ENCODE measurements at regions not wholly inside any gene's neighbourhood (a gene's known extent, or its start where the extent isn't known, plus 50 kb on each side); places are given as distances from the start of the nearest gene placed in this dataset.
"Not testable (repeated sequence)": the region's sequence is repeated elsewhere in the genome, so short reads cannot be mapped to it uniquely, and the experiment has no call there.

GRCh38 chr6:10343320-10343719 is 71.6 kb downstream of the TFAP2A start:
- no peak overlapping the region for H3K4me2 ChIP-seq (ENCODE audit: low read length)
- H3K36me3 ChIP-seq (ENCODE audit: insufficient read depth, low read length) = no peaks in the 10 kb centered on the region
- no peaks in the 10 kb centered on the region for H3K27me3 ChIP-seq (ENCODE audit: control insufficient read depth, insufficient read depth, low read length)

GRCh38 chr6:10341605-10342004 is 73.3 kb downstream of the TFAP2A start:
- H3K4me3 ChIP-seq (ENCODE audit: low read length) = no peak overlapping the region
- no peaks in the 10 kb centered on the region for H3K4me1 ChIP-seq (ENCODE audit: control insufficient read depth, insufficient read depth, low read length)
- H3K9ac ChIP-seq (ENCODE audit: low read depth, low read length) = no peak overlapping the region
- no peaks in the 10 kb centered on the region for H3K36me3 ChIP-seq (ENCODE audit: insufficient read depth, low read length)
- no peak overlapping the region for H3K4me2 ChIP-seq (ENCODE audit: low read length)
- H3K27me3 ChIP-seq (ENCODE audit: control insufficient read depth, insufficient read depth, low read length) = no peaks in the 10 kb centered on the region
- H3K9me3 ChIP-seq (replicated peaks; ENCODE audit: low read length) = no peaks in the 10 kb centered on the region

More at GRCh38 chr6:10343320-10343719, 71.6 kb downstream of the TFAP2A start:
- Histone ChIP-seq H3K4me1 (ENCODE audit: control insufficient read depth, insufficient read depth, low read length) (no peaks in the 10 kb centered on the region), H3K4me3 (ENCODE audit: low read length) (no peak overlapping the region), H3K9me3 (replicated peaks; ENCODE audit: low read length) (no peaks in the 10 kb centered on the region), H3K9ac (ENCODE audit: low read depth, low read length) (no peak overlapping the region)

GRCh38 chr6:10338151-10338550 is 76.7 kb downstream of the TFAP2A start:
- no peak overlapping the region for H3K9ac ChIP-seq (ENCODE audit: low read depth, low read length)
- H3K9me3 ChIP-seq (replicated peaks; ENCODE audit: low read length) = peaks cover 3% of the 10 kb centered on the region
- no peak overlapping the region for H3K4me3 ChIP-seq (ENCODE audit: low read length)
- H3K27me3 ChIP-seq (ENCODE audit: control insufficient read depth, insufficient read depth, low read length) = no peaks in the 10 kb centered on the region
- H3K36me3 ChIP-seq (ENCODE audit: insufficient read depth, low read length) = no peaks in the 10 kb centered on the region
- H3K4me1 ChIP-seq (ENCODE audit: control insufficient read depth, insufficient read depth, low read length) = no peaks in the 10 kb centered on the region
- no peak overlapping the region for H3K4me2 ChIP-seq (ENCODE audit: low read length)

GRCh38 chr6:10337376-10337775 is 77.5 kb downstream of the TFAP2A start:
- not testable (repeated sequence) for H3K4me2 ChIP-seq (ENCODE audit: low read length); H3K9ac ChIP-seq (ENCODE audit: low read depth, low read length); H3K4me1 ChIP-seq (ENCODE audit: control insufficient read depth, insufficient read depth, low read length); H3K9me3 ChIP-seq (replicated peaks; ENCODE audit: low read length); H3K27me3 ChIP-seq (ENCODE audit: control insufficient read depth, insufficient read depth, low read length); H3K4me3 ChIP-seq (ENCODE audit: low read length); H3K36me3 ChIP-seq (ENCODE audit: insufficient read depth, low read length)

GRCh38 chr6:10332111-10332510 is 82.8 kb downstream of the TFAP2A start:
- no peaks in the 10 kb centered on the region for H3K27me3 ChIP-seq (ENCODE audit: control insufficient read depth, insufficient read depth, low read length)
- H3K36me3 ChIP-seq (ENCODE audit: insufficient read depth, low read length) = no peaks in the 10 kb centered on the region
- H3K9ac ChIP-seq (ENCODE audit: low read depth, low read length) = no peak overlapping the region
- H3K4me2 ChIP-seq (ENCODE audit: low read length) = no peak overlapping the region
- H3K4me3 ChIP-seq (ENCODE audit: low read length) = no peak overlapping the region
- H3K4me1 ChIP-seq (ENCODE audit: control insufficient read depth, insufficient read depth, low read length) = no peaks in the 10 kb centered on the region
- peaks cover 3% of the 10 kb centered on the region for H3K9me3 ChIP-seq (replicated peaks; ENCODE audit: low read length)

- Histone ChIP-seq H3K36me3 (ENCODE audit: insufficient read depth, low read length) (no peaks in the 10 kb centered on the region), H3K4me2 (ENCODE audit: low read length) (no peak overlapping the region), H3K27me3 (ENCODE audit: control insufficient read depth, insufficient read depth, low read length) (no peaks in the 10 kb centered on the region), H3K4me3 (ENCODE audit: low read length) (no peak overlapping the region), H3K4me1 (ENCODE audit: control insufficient read depth, insufficient read depth, low read length) (no peaks in the 10 kb centered on the region), H3K9me3 (replicated peaks; ENCODE audit: low read length) (peaks cover 3% of the 10 kb centered on the region), H3K9ac (ENCODE audit: low read depth, low read length) (no peak overlapping the region)
Observed at GRCh38 chr6:10331334-10331968, 83.4 kb downstream of the TFAP2A start.

GRCh38 chr6:10330515-10330914 is 84.4 kb downstream of the TFAP2A start:
- Histone ChIP-seq H3K9ac (ENCODE audit: low read depth, low read length) (no peak overlapping the region), H3K27me3 (ENCODE audit: control insufficient read depth, insufficient read depth, low read length) (no peaks in the 10 kb centered on the region)

GRCh38 chr6:10323018-10323417 is 91.9 kb downstream of the TFAP2A start:
- H3K36me3 ChIP-seq (ENCODE audit: insufficient read depth, low read length) = no peaks in the 10 kb centered on the region
- H3K4me1 ChIP-seq (ENCODE audit: control insufficient read depth, insufficient read depth, low read length) = no peaks in the 10 kb centered on the region
- H3K4me2 ChIP-seq (ENCODE audit: low read length) = no peak overlapping the region
- H3K9ac ChIP-seq (ENCODE audit: low read depth, low read length) = no peak overlapping the region
- no peaks in the 10 kb centered on the region for H3K27me3 ChIP-seq (ENCODE audit: control insufficient read depth, insufficient read depth, low read length)
- H3K9me3 ChIP-seq (replicated peaks; ENCODE audit: low read length) = peaks cover 11% of the 10 kb centered on the region
- H3K4me3 ChIP-seq (ENCODE audit: low read length) = no peak overlapping the region

More at GRCh38 chr6:10330515-10330914, 84.4 kb downstream of the TFAP2A start:
- Histone ChIP-seq H3K36me3 (ENCODE audit: insufficient read depth, low read length) (no peaks in the 10 kb centered on the region), H3K4me2 (ENCODE audit: low read length) (no peak overlapping the region), H3K9me3 (replicated peaks; ENCODE audit: low read length) (peaks cover 3% of the 10 kb centered on the region), H3K4me1 (ENCODE audit: control insufficient read depth, insufficient read depth, low read length) (no peaks in the 10 kb centered on the region), H3K4me3 (ENCODE audit: low read length) (no peak overlapping the region)

- Histone ChIP-seq H3K9me3 (replicated peaks; ENCODE audit: low read length) (peaks cover 11% of the 10 kb centered on the region), H3K36me3 (ENCODE audit: insufficient read depth, low read length) (no peaks in the 10 kb centered on the region), H3K4me3 (ENCODE audit: low read length) (no peak overlapping the region), H3K9ac (ENCODE audit: low read depth, low read length) (no peak overlapping the region), H3K27me3 (ENCODE audit: control insufficient read depth, insufficient read depth, low read length) (no peaks in the 10 kb centered on the region), H3K4me2 (ENCODE audit: low read length) (no peak overlapping the region), H3K4me1 (ENCODE audit: control insufficient read depth, insufficient read depth, low read length) (no peaks in the 10 kb centered on the region)
Observed at GRCh38 chr6:10320291-10320690, 94.6 kb downstream of the TFAP2A start.

GRCh38 chr6:10316373-10316721 is 98.5 kb downstream of the TFAP2A start:
- Histone ChIP-seq H3K9me3 (replicated peaks; ENCODE audit: low read length) (peaks cover 8% of the 10 kb centered on the region), H3K27me3 (ENCODE audit: control insufficient read depth, insufficient read depth, low read length) (no peaks in the 10 kb centered on the region), H3K4me2 (ENCODE audit: low read length) (no peak overlapping the region), H3K36me3 (ENCODE audit: insufficient read depth, low read length) (no peaks in the 10 kb centered on the region), H3K4me1 (ENCODE audit: control insufficient read depth, insufficient read depth, low read length) (no peaks in the 10 kb centered on the region), H3K4me3 (ENCODE audit: low read length) (no peak overlapping the region), H3K9ac (ENCODE audit: low read depth, low read length) (no peak overlapping the region)

- Histone ChIP-seq H3K4me1 (ENCODE audit: control insufficient read depth, insufficient read depth, low read length) (no peaks in the 10 kb centered on the region), H3K4me2 (ENCODE audit: low read length) (no peak overlapping the region), H3K36me3 (ENCODE audit: insufficient read depth, low read length) (no peaks in the 10 kb centered on the region), H3K4me3 (ENCODE audit: low read length) (no peak overlapping the region), H3K27me3 (ENCODE audit: control insufficient read depth, insufficient read depth, low read length) (no peaks in the 10 kb centered on the region), H3K9me3 (replicated peaks; ENCODE audit: low read length) (peaks cover 8% of the 10 kb centered on the region), H3K9ac (ENCODE audit: low read depth, low read length) (no peak overlapping the region)
Observed at GRCh38 chr6:10315658-10316372, 99.1 kb downstream of the TFAP2A start.

- H3K4me2 ChIP-seq (ENCODE audit: low read length) = no peak overlapping the region
Observed at GRCh38 chr6:10315034-10315433, 99.8 kb downstream of the TFAP2A start.

More at GRCh38 chr6:10315034-10315433, 99.8 kb downstream of the TFAP2A start:
- H3K36me3 ChIP-seq (ENCODE audit: insufficient read depth, low read length) = no peaks in the 10 kb centered on the region
- H3K9ac ChIP-seq (ENCODE audit: low read depth, low read length) = no peak overlapping the region
- no peaks in the 10 kb centered on the region for H3K27me3 ChIP-seq (ENCODE audit: control insufficient read depth, insufficient read depth, low read length)
- peaks cover 8% of the 10 kb centered on the region for H3K9me3 ChIP-seq (replicated peaks; ENCODE audit: low read length)
- no peak overlapping the region for H3K4me3 ChIP-seq (ENCODE audit: low read length)
- no peaks in the 10 kb centered on the region for H3K4me1 ChIP-seq (ENCODE audit: control insufficient read depth, insufficient read depth, low read length)

Measured in skeletal muscle satellite cell (primary cell).